Glutamatergic neuron (in vitro differentiated cells): ENCODE measurements at regions not wholly inside any gene's neighbourhood (a gene's known extent, or its start where the extent isn't known, plus 50 kb on each side); places are given as distances from the start of the nearest gene placed in this dataset.

Source experiments
- DNase-seq: peaks from one replicate; pipeline ENCODE4 v3.0.0; 2022
- H3K27ac Mint-ChIP-seq: one replicate; pipeline ENCODE4 v1.8.0; 2020; ENCODE audit warnings: mild to moderate bottlenecking, mixed read lengths, inconsistent platforms; ENCODE audit not compliant: unreplicated experiment
- H3K27me3 Mint-ChIP-seq: one replicate; pipeline ENCODE4 v1.8.0; 2020; ENCODE audit warnings: mild to moderate bottlenecking, moderate library complexity, mixed read lengths, inconsistent platforms; ENCODE audit not compliant: unreplicated experiment
- H3K36me3 Mint-ChIP-seq: one replicate; pipeline ENCODE4 v1.8.0; 2020; ENCODE audit warnings: mild to moderate bottlenecking, mixed read lengths, inconsistent platforms; ENCODE audit not compliant: unreplicated experiment
- H3K4me1 Mint-ChIP-seq: one replicate; pipeline ENCODE4 v1.8.0; 2020; ENCODE audit warnings: mild to moderate bottlenecking, low read depth, mixed read lengths, inconsistent platforms; ENCODE audit not compliant: unreplicated experiment
- H3K4me3 Mint-ChIP-seq: one replicate; pipeline ENCODE4 v1.8.0; 2020; ENCODE audit warnings: mild to moderate bottlenecking, mixed read lengths, inconsistent platforms; ENCODE audit not compliant: unreplicated experiment
- H3K9me3 Mint-ChIP-seq: one replicate; pipeline ENCODE4 v1.8.0; 2020; ENCODE audit warnings: mild to moderate bottlenecking, moderate library complexity, mixed read lengths, inconsistent platforms; ENCODE audit not compliant: unreplicated experiment
- CTCF ChIP-seq: fragments of 200-600 bp; sonication (generic); IDR thresholded peaks from one replicate; pipeline ENCODE4 v1.5.0; 2021; ENCODE audit not compliant: partially characterized antibody, unreplicated experiment

- Mint-ChIP-seq H3K27me3 (peaks cover 4% of the 10 kb centered on the region), H3K36me3 (peaks cover 2% of the 10 kb centered on the region), H3K4me3 (no peak overlapping the region), H3K4me1 (peaks cover 5% of the 10 kb centered on the region), H3K27ac (no peak overlapping the region), H3K9me3 (no peaks in the 10 kb centered on the region)
- TF ChIP-seq CTCF, result no peak
- DNase-seq, result no peak
These were observed 51.8 kb upstream of the GALNT10 start for GRCh38 chr5:154138701-154139100.

- Mint-ChIP-seq H3K27ac (no peak overlapping the region), H3K4me3 (no peak overlapping the region), H3K4me1 (peaks cover 4% of the 10 kb centered on the region), H3K9me3 (no peaks in the 10 kb centered on the region), H3K27me3 (peaks cover 4% of the 10 kb centered on the region), H3K36me3 (peaks cover 4% of the 10 kb centered on the region)
- no peak for DNase-seq
- no peak for TF ChIP-seq CTCF
These were observed 50.2 kb upstream of the GALNT10 start for GRCh38 chr5:154140381-154140780.
